GM21825 (cell line): ENCODE measurements at regions not wholly inside any gene's neighbourhood (a gene's known extent, or its start where the extent isn't known, plus 50 kb on each side); places are given as distances from the start of the nearest gene placed in this dataset.
"Not testable (repeated sequence)": the region's sequence is repeated elsewhere in the genome, so short reads cannot be mapped to it uniquely, and the experiment has no call there.

ENCODE experiments used
- ATAC-seq: cut with Tn5 transposase; IDR thresholded peaks from one replicate; pipeline ENCODE4 v1.9.1; 2021; ENCODE audit warnings: mild to moderate bottlenecking, moderate library complexity; ENCODE audit not compliant: unreplicated experiment

- ATAC-seq: no peak
These were observed 576.8 kb upstream of the SMIM31 start for GRCh38 chr4:164177153-164177552.

GRCh38 chr4:164177753-164178152, 576.2 kb upstream of the SMIM31 start:
- no peak for ATAC-seq

- ATAC-seq: no peak
These were observed 565.7 kb upstream of the SMIM31 start for GRCh38 chr4:164188236-164188635.

- ATAC-seq: no peak
These were observed 561.1 kb upstream of the SMIM31 start for GRCh38 chr4:164192844-164193243.

- no peak for ATAC-seq
These were observed 560.3 kb upstream of the SMIM31 start for GRCh38 chr4:164193676-164194075.

GRCh38 chr4:164197556-164197955, 556.4 kb upstream of the SMIM31 start:
- ATAC-seq: no peak

GRCh38 chr4:164203476-164203875, 550.5 kb upstream of the SMIM31 start:
- no peak for ATAC-seq

- ATAC-seq: no peak
These were observed 549.5 kb upstream of the SMIM31 start for GRCh38 chr4:164204434-164204833.

- ATAC-seq: no peak
These were observed 546.5 kb upstream of the SMIM31 start for GRCh38 chr4:164207460-164207859.

- no peak for ATAC-seq
These were observed 543.6 kb upstream of the SMIM31 start for GRCh38 chr4:164210377-164210776.

GRCh38 chr4:164212134-164212533, 541.8 kb upstream of the SMIM31 start:
- ATAC-seq: no peak

GRCh38 chr4:164212714-164213113, 541.2 kb upstream of the SMIM31 start:
- no peak for ATAC-seq

- ATAC-seq: no peak
These were observed 538.7 kb upstream of the SMIM31 start for GRCh38 chr4:164215113-164215741.

GRCh38 chr4:164221631-164222030, 532.3 kb upstream of the SMIM31 start:
- no peak for ATAC-seq

- no peak for ATAC-seq
These were observed 529.1 kb upstream of the SMIM31 start for GRCh38 chr4:164224871-164225270.

- no peak for ATAC-seq
These were observed 524.7 kb upstream of the SMIM31 start for GRCh38 chr4:164229255-164229654.

- no peak for ATAC-seq
These were observed 514.5 kb upstream of the SMIM31 start for GRCh38 chr4:164239433-164239832.

GRCh38 chr4:164239976-164240375, 514.0 kb upstream of the SMIM31 start:
- no peak for ATAC-seq

- ATAC-seq: no peak
These were observed 502.7 kb upstream of the SMIM31 start for GRCh38 chr4:164251257-164251656.

GRCh38 chr4:164252286-164252685, 501.6 kb upstream of the SMIM31 start:
- ATAC-seq: no peak

GRCh38 chr4:164261831-164262230, 492.1 kb upstream of the SMIM31 start:
- no peak for ATAC-seq

GRCh38 chr4:164262508-164262907, 491.4 kb upstream of the SMIM31 start:
- ATAC-seq: not testable (repeated sequence)

- ATAC-seq: not testable (repeated sequence)
These were observed 476.5 kb upstream of the SMIM31 start for GRCh38 chr4:164277414-164277813.
